Fibroblast of pulmonary artery (primary cell): ENCODE measurements at regions not wholly inside any gene's neighbourhood (a gene's known extent, or its start where the extent isn't known, plus 50 kb on each side); places are given as distances from the start of the nearest gene placed in this dataset.

ENCODE experiments used
- DNase-seq: peaks from one replicate; pipeline ENCODE4 v3.0.0-alpha.2; 2010; ENCODE audit warnings: low read depth
- H3K4me3 ChIP-seq: replicated peaks from 2 replicates; pipeline ENCODE4 v1.5.1; 2011; ENCODE audit warnings: low read depth, mild to moderate bottlenecking, control low read depth, low read length, moderate library complexity
- CTCF ChIP-seq: IDR thresholded peaks from 2 replicates; pipeline ENCODE4 v1.5.1; 2011; ENCODE audit warnings: mild to moderate bottlenecking, control low read depth, low read length, inconsistent platforms; ENCODE audit errors: missing control alignments

GRCh38 chr4:81541161-81541945 lies 69.6 kb upstream of the RASGEF1B start:
- DNase-seq, result no peak
- no peak for TF ChIP-seq CTCF

GRCh38 chr4:81538716-81539427 lies 67.2 kb upstream of the RASGEF1B start:
- H3K4me3 ChIP-seq, result no peak overlapping the region
- no peak for TF ChIP-seq CTCF
- DNase-seq, result no peak

More at GRCh38 chr4:81541161-81541945, 69.6 kb upstream of the RASGEF1B start:
- H3K4me3 ChIP-seq, result no peak overlapping the region

- no peak for DNase-seq
- no peak for TF ChIP-seq CTCF
- no peak overlapping the region for H3K4me3 ChIP-seq
Observed at GRCh38 chr4:81531410-81531809, 59.7 kb upstream of the RASGEF1B start.

GRCh38 chr4:81528979-81529378 lies 57.3 kb upstream of the RASGEF1B start:
- TF ChIP-seq CTCF, result no peak
- no peak for DNase-seq

GRCh38 chr4:81528200-81528599 lies 56.5 kb upstream of the RASGEF1B start:
- H3K4me3 ChIP-seq, result no peak overlapping the region
- no peak for TF ChIP-seq CTCF
- DNase-seq, result no peak

More at GRCh38 chr4:81528979-81529378, 57.3 kb upstream of the RASGEF1B start:
- no peak overlapping the region for H3K4me3 ChIP-seq

- no peak for TF ChIP-seq CTCF
- no peak overlapping the region for H3K4me3 ChIP-seq
- DNase-seq, result no peak
Observed at GRCh38 chr4:81527709-81528108, 56.0 kb upstream of the RASGEF1B start.

- no peak overlapping the region for H3K4me3 ChIP-seq
- TF ChIP-seq CTCF, result no peak
Observed at GRCh38 chr4:81527115-81527514, 55.4 kb upstream of the RASGEF1B start.

More at GRCh38 chr4:81527115-81527514, 55.4 kb upstream of the RASGEF1B start:
- DNase-seq, result no peak
